HG03159 (cell line): ENCODE measurements at regions not wholly inside any gene's neighbourhood (a gene's known extent, or its start where the extent isn't known, plus 50 kb on each side); places are given as distances from the start of the nearest gene placed in this dataset.
A peak's percentile ranks its signal among the peaks of the same experiment; 100 is the strongest.
"Not testable (repeated sequence)": the region's sequence is repeated elsewhere in the genome, so short reads cannot be mapped to it uniquely, and the experiment has no call there.

Experiments used
- ATAC-seq: cut with Tn5 transposase; IDR thresholded peaks from one replicate; pipeline ENCODE4 v1.9.1; 2021; ENCODE audit warnings: mild to moderate bottlenecking, moderate library complexity; ENCODE audit not compliant: unreplicated experiment

GRCh38 chr6:84581494-84582259, 182.7 kb downstream of the TBX18 start:
- ATAC-seq: no peak

GRCh38 chr6:84579404-84579803, 185.0 kb downstream of the TBX18 start:
- ATAC-seq: no peak

GRCh38 chr6:84576029-84576428, 188.4 kb downstream of the TBX18 start:
- no peak for ATAC-seq

- peak; percentile 98 for ATAC-seq
Measured at GRCh38 chr6:84575264-84575663, 189.1 kb downstream of the TBX18 start.

- ATAC-seq: no peak
Measured at GRCh38 chr6:84569882-84570281, 194.5 kb downstream of the TBX18 start.

GRCh38 chr6:84568971-84569370, 195.4 kb downstream of the TBX18 start:
- no peak for ATAC-seq

GRCh38 chr6:84565718-84566117, 198.7 kb downstream of the TBX18 start:
- not testable (repeated sequence) for ATAC-seq

GRCh38 chr6:84560436-84561390, 203.7 kb downstream of the TBX18 start:
- no peak for ATAC-seq

- ATAC-seq: no peak
Measured at GRCh38 chr6:84556541-84557335, 207.7 kb downstream of the TBX18 start.

GRCh38 chr6:84554706-84555105, 209.7 kb downstream of the TBX18 start:
- ATAC-seq: no peak

GRCh38 chr6:84554074-84554473, 210.3 kb downstream of the TBX18 start:
- no peak for ATAC-seq

- no peak for ATAC-seq
Measured at GRCh38 chr6:84553527-84553926, 210.9 kb downstream of the TBX18 start.

- ATAC-seq: no peak
Measured at GRCh38 chr6:84551797-84552196, 212.6 kb downstream of the TBX18 start.

GRCh38 chr6:84549917-84550316, 214.5 kb downstream of the TBX18 start:
- no peak for ATAC-seq

- no peak for ATAC-seq
Measured at GRCh38 chr6:84547341-84547801, 217.0 kb downstream of the TBX18 start.

GRCh38 chr6:84546427-84546914, 217.9 kb downstream of the TBX18 start:
- ATAC-seq: no peak

- no peak for ATAC-seq
Measured at GRCh38 chr6:84539122-84539856, 225.1 kb downstream of the TBX18 start.

GRCh38 chr6:84536885-84537638, 227.3 kb downstream of the TBX18 start:
- no peak for ATAC-seq

- ATAC-seq: no peak
Measured at GRCh38 chr6:84528201-84528600, 236.2 kb downstream of the TBX18 start.
